Right lobe of liver (tissue), 6 donors: ENCODE measurements at regions not wholly inside any gene's neighbourhood (a gene's known extent, or its start where the extent isn't known, plus 50 kb on each side); places are given as distances from the start of the nearest gene placed in this dataset.

Experiments used
- ATAC-seq, 4 donors: fragments of 200-7000 bp; cut with Tn5 transposase; one replicate each; pipeline ENCODE4 v1.9.1; 2020; ENCODE audit warnings: mild to moderate bottlenecking in 4 of 4, moderate library complexity in 4 of 4
- DNase-seq, 3 donors: peaks; one replicate each; pipeline ENCODE4 v3.0.0-alpha.2; 2020
- H3K27ac ChIP-seq, 3 donors: fragments of 200-600 bp; one replicate each; pipeline ENCODE4 v1.8.0; 2022
- H3K27me3 ChIP-seq, 2 donors: fragments of 200-600 bp; one replicate each; pipeline ENCODE4 v1.8.0; 2022
- H3K36me3 ChIP-seq, 4 donors: fragments of 200-600 bp; sonication (generic) in 1 of 4; one replicate each; pipeline versions ENCODE4 v1.5.1 to v1.8.0; 2017 to 2022; ENCODE audit warnings: control low read depth in 1 of 4
- H3K4me1 ChIP-seq, 4 donors: fragments of 200-600 bp; sonication (generic) in 1 of 4; one replicate each; pipeline versions ENCODE4 v1.5.1 to v1.8.0; 2017 to 2022; ENCODE audit warnings: control low read depth in 1 of 4
- H3K4me3 ChIP-seq, 3 donors: fragments of 200-600 bp; one replicate each; pipeline ENCODE4 v1.8.0; 2022
- H3K9me3 ChIP-seq, 4 donors: fragments of 200-600 bp; sonication (generic) in 1 of 4; one replicate each; pipeline versions ENCODE4 v1.5.1 to v1.8.0; 2017 to 2022; ENCODE audit warnings: control low read depth in 1 of 4
- CTCF ChIP-seq, 4 donors: fragments of 200-600 bp in 3 of 4; fragments of 450-650 bp in 1 of 4; IDR thresholded peaks; one replicate each; pipeline versions ENCODE4 v1.5.1 to v1.8.0; 2016 to 2022; ENCODE audit warnings: antibody characterized with exemption in 4 of 4, mild to moderate bottlenecking in 2 of 4
- POLR2A ChIP-seq: fragments of 450-650 bp; IDR thresholded peaks from one replicate; pipeline ENCODE4 v1.6.1; 2017; ENCODE audit warnings: antibody characterized with exemption, mild to moderate bottlenecking
- WGBS: methylation state at CpG from one replicate; pipeline ENCODE4 v1.1.6; 2018; ENCODE audit warnings: low coverage, low lambda C conversion rate; ENCODE audit not compliant: insufficient coverage; ENCODE audit errors: missing lambda C conversion rate; 5-methylcytosine and 5-hydroxymethylcytosine counted together
- intact Hi-C, 2 donors: fragments of 100-400 bp; cut with DNase I; formaldehyde crosslinking; loops; one replicate each; pipeline versions ENCODE4 v1.11.2 to v1.14.1; 2022
- donor health status: DM: no; HTN: yes; CAD: no.
- donor health status: DM: no; HTN: no; CAD: no.
- donor health status: DM: no; HTN: no; CAD: no.
- donor health status: DM: no; HTN: yes; CAD: no.
- donor health status: DM: no; HTN: yes; CAD: no.

GRCh38 chr3:64815789-64816188 is 128.0 kb upstream of the ADAMTS9 start:
- intact Hi-C loops, result no loop called here
- WGBS, result 40% methylated on average over 4 of the region's 4 CpGs
- H3K9me3 ChIP-seq, result no peaks in the 10 kb centered on the region
- DNase-seq, result no peak
- H3K4me3 ChIP-seq, result no peak overlapping the region
- no peaks in the 10 kb centered on the region for H3K27me3 ChIP-seq
- H3K27ac ChIP-seq, result no peak overlapping the region
- no peaks in the 10 kb centered on the region for H3K36me3 ChIP-seq
- no peak for ATAC-seq
- TF ChIP-seq CTCF (IDR thresholded peaks at IDR 0.05) (no peak), POLR2A (no peak)
- no peaks in the 10 kb centered on the region for H3K4me1 ChIP-seq

GRCh38 chr3:64815195-64815631 is 127.4 kb upstream of the ADAMTS9 start:
- Histone ChIP-seq H3K9me3 (no peaks in the 10 kb centered on the region), H3K4me1 (no peaks in the 10 kb centered on the region), H3K36me3 (no peaks in the 10 kb centered on the region), H3K27me3 (no peaks in the 10 kb centered on the region), H3K27ac (no peak overlapping the region), H3K4me3 (no peak overlapping the region)
- DNase-seq (no peak), ATAC-seq (no peak)
- 40% methylated on average over 3 of the region's 3 CpGs for WGBS
- intact Hi-C loops, result no loop called here
- no peak for TF ChIP-seq POLR2A
- no peak for TF ChIP-seq CTCF (IDR thresholded peaks at IDR 0.05)

- Histone ChIP-seq H3K27ac (no peak overlapping the region), H3K36me3 (no peaks in the 10 kb centered on the region), H3K27me3 (no peaks in the 10 kb centered on the region), H3K4me1 (no peaks in the 10 kb centered on the region), H3K4me3 (no peak overlapping the region), H3K9me3 (no peaks in the 10 kb centered on the region)
- intact Hi-C loops, result no loop called here
- DNase-seq (no peak), ATAC-seq (no peak)
- TF ChIP-seq CTCF (IDR thresholded peaks at IDR 0.05) (no peak), POLR2A (no peak)
- 62% methylated on average over 2 of the region's 2 CpGs for WGBS
Measured at GRCh38 chr3:64814351-64814750, 126.6 kb upstream of the ADAMTS9 start.

- Histone ChIP-seq H3K27me3 (no peaks in the 10 kb centered on the region), H3K4me1 (no peaks in the 10 kb centered on the region), H3K36me3 (no peaks in the 10 kb centered on the region), H3K27ac (no peak overlapping the region), H3K9me3 (no peaks in the 10 kb centered on the region), H3K4me3 (no peak overlapping the region)
- no peak for DNase-seq
- intact Hi-C loops, result no loop called here
- no peak for TF ChIP-seq POLR2A
- TF ChIP-seq CTCF (IDR thresholded peaks at IDR 0.05), result no peak
- 41% methylated on average over 3 of the region's 3 CpGs for WGBS
- no peak for ATAC-seq
Measured at GRCh38 chr3:64813326-64813725, 125.5 kb upstream of the ADAMTS9 start.

GRCh38 chr3:64809086-64809485 is 121.3 kb upstream of the ADAMTS9 start:
- DNase-seq (no peak), ATAC-seq (no peak)
- no peaks in the 10 kb centered on the region for H3K36me3 ChIP-seq
- intact Hi-C loops, result no loop called here
- no peak overlapping the region for H3K4me3 ChIP-seq
- 63% methylated on average over 2 of the region's 2 CpGs for WGBS
- no peaks in the 10 kb centered on the region for H3K4me1 ChIP-seq
- H3K27ac ChIP-seq, result no peak overlapping the region
- H3K27me3 ChIP-seq, result no peaks in the 10 kb centered on the region
- no peaks in the 10 kb centered on the region for H3K9me3 ChIP-seq
- no peak for TF ChIP-seq CTCF (IDR thresholded peaks at IDR 0.05)
- TF ChIP-seq POLR2A, result no peak
